NB4 (cell line): ENCODE measurements at regions not wholly inside any gene's neighbourhood (a gene's known extent, or its start where the extent isn't known, plus 50 kb on each side); places are given as distances from the start of the nearest gene placed in this dataset.

Experiments used
- DNase-seq: peaks from one replicate; pipeline ENCODE4 v3.0.0; 2010; ENCODE audit warnings: low read depth
- H3K4me3 ChIP-seq: one replicate; pipeline ENCODE4 v1.5.1; 2011; ENCODE audit warnings: mild to moderate bottlenecking, low read depth, low read length, moderate library complexity
- MYC ChIP-seq: IDR thresholded peaks from 2 replicates; pipeline ENCODE4 v1.6.1; 2011; ENCODE audit warnings: low read depth, low read length
- POLR2A ChIP-seq: IDR thresholded peaks from 2 replicates; pipeline ENCODE4 v1.6.1; 2011; ENCODE audit warnings: mild to moderate bottlenecking; ENCODE audit not compliant: insufficient read length; ENCODE audit errors: extremely low read depth
- TF ChIP-seq, protein P1 (sequence below): IDR thresholded peaks from 2 replicates; pipeline ENCODE4 v1.6.1; 2011; ENCODE audit warnings: low read depth, low read length
- TF ChIP-seq, protein P2 (sequence below): IDR thresholded peaks from one replicate; pipeline ENCODE4 v1.5.1; 2012; ENCODE audit warnings: low read depth, low read length

DNA sequence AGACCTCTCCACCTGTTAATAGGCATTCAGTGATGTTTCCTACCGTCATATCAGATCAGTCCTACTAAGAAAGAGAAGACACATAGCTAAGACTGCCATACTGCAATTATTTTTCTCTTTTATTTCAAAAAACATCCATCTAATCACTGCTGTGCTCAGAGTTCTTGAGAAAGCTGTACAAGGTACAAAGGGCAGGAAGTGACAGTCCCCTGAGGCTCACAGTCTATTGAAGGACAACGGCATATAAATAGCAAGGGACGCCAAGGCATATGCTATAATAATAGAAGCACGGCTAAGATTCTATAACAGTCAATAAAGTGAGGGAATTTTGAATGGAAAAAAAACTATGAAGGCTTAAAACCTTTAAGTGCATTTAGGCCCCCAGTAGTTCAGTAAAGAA is 415.3 kb upstream of the NRP1 start:
- DNase-seq, result no peak
- TF ChIP-seq MYC, result no peak
- TF ChIP-seq, protein P1, sequence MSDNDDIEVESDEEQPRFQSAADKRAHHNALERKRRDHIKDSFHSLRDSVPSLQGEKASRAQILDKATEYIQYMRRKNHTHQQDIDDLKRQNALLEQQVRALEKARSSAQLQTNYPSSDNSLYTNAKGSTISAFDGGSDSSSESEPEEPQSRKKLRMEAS, result no peak
- TF ChIP-seq POLR2A, result no peak
- TF ChIP-seq, protein P2, sequence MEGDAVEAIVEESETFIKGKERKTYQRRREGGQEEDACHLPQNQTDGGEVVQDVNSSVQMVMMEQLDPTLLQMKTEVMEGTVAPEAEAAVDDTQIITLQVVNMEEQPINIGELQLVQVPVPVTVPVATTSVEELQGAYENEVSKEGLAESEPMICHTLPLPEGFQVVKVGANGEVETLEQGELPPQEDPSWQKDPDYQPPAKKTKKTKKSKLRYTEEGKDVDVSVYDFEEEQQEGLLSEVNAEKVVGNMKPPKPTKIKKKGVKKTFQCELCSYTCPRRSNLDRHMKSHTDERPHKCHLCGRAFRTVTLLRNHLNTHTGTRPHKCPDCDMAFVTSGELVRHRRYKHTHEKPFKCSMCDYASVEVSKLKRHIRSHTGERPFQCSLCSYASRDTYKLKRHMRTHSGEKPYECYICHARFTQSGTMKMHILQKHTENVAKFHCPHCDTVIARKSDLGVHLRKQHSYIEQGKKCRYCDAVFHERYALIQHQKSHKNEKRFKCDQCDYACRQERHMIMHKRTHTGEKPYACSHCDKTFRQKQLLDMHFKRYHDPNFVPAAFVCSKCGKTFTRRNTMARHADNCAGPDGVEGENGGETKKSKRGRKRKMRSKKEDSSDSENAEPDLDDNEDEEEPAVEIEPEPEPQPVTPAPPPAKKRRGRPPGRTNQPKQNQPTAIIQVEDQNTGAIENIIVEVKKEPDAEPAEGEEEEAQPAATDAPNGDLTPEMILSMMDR, result no peak
- H3K4me3 ChIP-seq, result no peak overlapping the region

DNA sequence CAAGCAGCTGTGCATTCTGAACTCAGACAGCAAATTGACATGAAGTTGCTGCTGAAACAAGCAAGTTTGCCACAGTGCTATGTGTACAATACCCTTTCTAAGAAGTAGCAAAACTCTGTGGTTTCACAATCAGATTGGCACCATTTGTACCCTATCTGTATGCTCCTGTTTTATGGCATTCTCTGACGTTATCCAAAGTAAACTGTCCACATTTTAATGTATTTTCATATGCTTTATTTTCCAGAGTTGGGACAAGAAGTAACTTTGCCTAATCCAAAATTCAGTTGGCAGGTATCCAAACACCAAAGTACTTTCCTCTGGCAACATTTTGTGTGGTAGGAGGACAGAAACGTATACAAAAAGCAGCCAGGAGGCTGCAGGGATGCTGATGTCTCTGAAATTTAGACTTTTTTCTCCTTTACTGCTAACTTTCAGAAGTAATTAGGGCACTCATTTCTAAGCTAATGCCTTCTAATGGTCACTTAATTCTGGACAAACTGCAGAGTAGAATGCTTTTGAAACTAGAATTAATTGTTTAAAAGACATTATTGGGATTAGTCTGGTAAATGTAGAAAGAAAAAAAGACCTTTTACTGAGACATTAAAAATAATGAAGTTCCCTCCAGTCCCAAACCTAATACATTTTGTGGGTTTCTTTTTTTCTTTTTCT is 414.7 kb upstream of the NRP1 start:
- TF ChIP-seq, protein P2, result no peak
- TF ChIP-seq, protein P1, result no peak
- TF ChIP-seq MYC (no peak), POLR2A (no peak)
- H3K4me3 ChIP-seq, result no peak overlapping the region
- DNase-seq, result no peak

DNA sequence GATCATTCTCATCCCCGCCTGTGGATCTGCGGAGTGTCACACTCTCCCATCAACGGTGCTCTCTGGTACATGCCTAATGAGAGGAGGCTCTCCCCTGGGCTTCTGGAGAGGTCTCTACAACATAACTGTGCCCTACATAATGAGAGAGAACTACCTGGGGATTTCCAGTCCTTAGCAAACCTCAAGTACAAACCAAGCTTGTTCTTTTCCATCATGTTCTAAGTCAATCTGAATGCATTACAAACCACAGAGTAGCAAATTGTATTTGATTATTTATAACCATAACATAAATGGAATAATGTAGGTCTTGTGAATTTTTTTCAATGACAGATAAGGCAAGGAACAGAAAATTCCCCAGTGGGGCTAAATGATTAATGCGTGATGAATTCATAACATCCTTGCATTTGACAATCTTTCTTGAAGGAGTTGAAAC is 412.4 kb upstream of the NRP1 start:
- DNase-seq, result no peak
- no peak overlapping the region for H3K4me3 ChIP-seq
- no peak for TF ChIP-seq MYC
- TF ChIP-seq, protein P2, result no peak

DNA sequence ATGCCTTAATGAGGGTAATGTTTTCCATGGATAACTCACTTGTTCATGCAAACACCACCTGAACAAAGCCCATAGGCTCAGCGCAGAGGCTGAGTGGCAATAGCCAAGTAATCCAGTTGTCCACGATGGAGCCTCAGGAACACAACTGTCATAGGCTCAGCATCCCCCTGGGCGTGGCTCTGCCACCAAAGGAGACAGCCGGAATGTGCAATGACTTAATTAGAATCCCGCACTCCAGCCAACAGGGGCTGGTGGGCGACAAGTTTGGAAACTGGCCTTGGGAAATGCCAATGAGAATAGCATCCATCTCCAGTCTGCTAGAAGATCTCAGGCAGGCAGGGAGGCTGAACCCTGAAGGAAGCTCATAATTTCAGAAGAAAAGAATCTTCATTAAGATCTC is 411.7 kb upstream of the NRP1 start:
- H3K4me3 ChIP-seq, result no peak overlapping the region
- TF ChIP-seq, protein P2, result no peak
- TF ChIP-seq MYC, result no peak
- TF ChIP-seq, protein P1, result no peak
- TF ChIP-seq POLR2A, result no peak
- no peak for DNase-seq

DNA sequence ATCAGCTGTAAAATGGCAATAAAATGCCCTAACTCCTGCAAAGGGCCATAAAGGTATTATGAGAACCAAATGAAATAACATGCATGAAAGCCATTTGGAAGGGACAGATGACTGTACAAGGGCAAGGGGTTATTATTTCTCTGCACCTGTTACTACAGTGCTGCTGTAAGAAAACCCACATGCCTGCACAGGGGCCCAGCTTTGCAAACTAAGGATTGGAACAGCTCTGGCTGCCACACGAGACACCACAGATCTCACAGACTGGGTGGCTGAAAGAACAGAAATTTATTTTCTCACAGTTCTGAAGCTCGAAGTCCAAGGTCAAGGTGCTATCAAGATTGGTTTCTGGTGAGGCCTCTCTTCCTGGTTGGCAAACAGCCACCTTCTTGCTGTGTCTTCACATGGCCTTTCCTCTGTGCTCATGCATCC is 409.0 kb upstream of the NRP1 start:
- TF ChIP-seq, protein P2, result no peak
- TF ChIP-seq MYC (no peak), POLR2A (no peak)
- TF ChIP-seq, protein P1, result no peak
- no peak for DNase-seq
- no peak overlapping the region for H3K4me3 ChIP-seq

DNA sequence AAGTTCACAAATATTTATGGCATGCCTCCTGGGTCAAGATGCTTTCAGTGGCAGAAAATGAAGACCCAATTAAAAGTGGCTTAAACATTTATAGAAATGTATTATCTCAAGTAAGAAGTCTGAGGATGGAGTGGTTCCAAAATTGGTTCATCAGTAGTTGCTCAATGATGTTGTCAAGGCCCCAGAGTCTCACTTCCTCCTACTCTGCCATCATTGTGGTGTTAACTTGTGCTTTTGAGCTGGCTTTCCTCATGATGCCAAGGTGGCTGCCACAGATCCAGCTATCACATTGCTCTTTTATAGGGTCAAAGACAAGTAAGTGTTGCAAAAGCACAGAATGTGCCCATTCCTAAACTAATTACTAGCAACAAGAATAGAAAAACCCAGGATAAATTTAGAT is 404.6 kb upstream of the NRP1 start:
- DNase-seq, result peak; percentile 1
- TF ChIP-seq, protein P2, result no peak
- TF ChIP-seq MYC (no peak), POLR2A (no peak)
- TF ChIP-seq, protein P1, result no peak
- H3K4me3 ChIP-seq, result no peak overlapping the region
